ENCODE measurements at regions not wholly inside any gene's neighbourhood (a gene's known extent, or its start where the extent isn't known, plus 50 kb on each side); places are given as distances from the start of the nearest gene placed in this dataset.

- Histone ChIP-seq H3K27ac (ENCODE audit: control insufficient read depth, insufficient read depth) (peak overlapping the region; percentile 57), H3K4me2 (ENCODE audit: control insufficient read depth, insufficient read depth) (peak overlapping the region; percentile 81), H2AFZ (ENCODE audit: control insufficient read depth, low read depth, low read length) (peak overlapping the region; percentile 82), H4K20me1 (ENCODE audit: control insufficient read depth, insufficient read depth) (no peaks in the 10 kb centered on the region), H3K9ac (ENCODE audit: control insufficient read depth, insufficient read depth, low read length) (peak overlapping the region; percentile 35), H3K4me1 (ENCODE audit: control insufficient read depth, insufficient read depth, low read length) (peaks cover 36% of the 10 kb centered on the region), H3K27me3 (replicated peaks in 1 of 2; ENCODE audit: control insufficient read depth in 2 of 2, insufficient read depth in 2 of 2, low read length in 1 of 2) (no peaks in the 10 kb centered on the region), H3K4me3 (peak overlapping the region; percentile 37; the same call in 1 of the 2 replicates), H3K9me3 (replicated peaks; ENCODE audit: control insufficient read depth, insufficient read depth, low read length) (no peaks in the 10 kb centered on the region), H3K79me2 (ENCODE audit: control insufficient read depth, insufficient read depth, low read length) (no peaks in the 10 kb centered on the region), H3K36me3 (ENCODE audit: control insufficient read depth in 2 of 2, insufficient read depth in 2 of 2, low read length in 1 of 2) (no peaks in the 10 kb centered on the region)
- SMC1A ChIA-PET (ENCODE audit: uncharacterized antibody, unreplicated experiment), result interaction anchor here (0.6 to 1.8 kb wide), 17 partner anchors 9 to 73 kb away, joined by 3 to 9 read pairs (median 3); no protein-coding TSS in a partner anchor
- WGBS (ENCODE audit: insufficient coverage, insufficient replicate concordance, low lambda C conversion rate, missing lambda C conversion rate), result 31% methylated on average over 9 of the region's 9 CpGs
- FAIRE-seq, result peak; percentile 72
- peak; percentile 77 for DNase-seq (ENCODE audit: low read depth, low spot score)
- no TSS peak for BruUV-seq (replicated peaks)
- intact Hi-C loops (cut with micrococcal nuclease; ENCODE audit: unreplicated experiment), result no loop called here
- POLR2A ChIA-PET, result interaction anchor here (0.9 to 1.0 kb wide), 2 partner anchors 16 to 19 kb away, joined by 3 to 6 read pairs; no protein-coding TSS in a partner anchor
- ATAC-seq, result peak; percentile 80
- in situ Hi-C loops (cut with MboI), result no loop called here
- RAD21 ChIA-PET (ENCODE audit: unreplicated experiment), result interaction anchor here (0.8 to 1.9 kb wide), 11 partner anchors 11 to 331 kb away, joined by 3 to 10 read pairs (median 5); no protein-coding TSS in a partner anchor
- CTCF ChIA-PET, result interaction anchor here (0.6 to 3.2 kb wide), 5 partner anchors 63 to 332 kb away, joined by 3 to 10 read pairs (median 3); no protein-coding TSS in a partner anchor
- TF ChIP-seq GATAD2B (conservative IDR thresholded peaks at IDR 0.05; ENCODE audit: low read depth), result no peak
- TF ChIP-seq PKNOX1 (IDR thresholded peaks at IDR 0.05), result peak; percentile 81
- peak; percentile 94 for TF ChIP-seq MEF2A (IDR thresholded peaks at IDR 0.05; ENCODE audit: insufficient read depth, low read depth, low read length)
- TF ChIP-seq SKIL (IDR thresholded peaks at IDR 0.05; ENCODE audit: low read depth, poor library complexity, severe bottlenecking), result peak; percentile 71
- no peak for TF ChIP-seq TAF1 (IDR thresholded peaks at IDR 0.05; ENCODE audit: borderline replicate concordance, low read depth, low read length)
- peak; percentile 60 for TF ChIP-seq ATF7 (IDR thresholded peaks at IDR 0.05; ENCODE audit: low read depth)
- TF ChIP-seq POLR2AphosphoS2 (IDR thresholded peaks at IDR 0.05; ENCODE audit: low read depth, low read length), result no peak
- peak; percentile 55 to 65; a peak in 3 of 4 replicates for TF ChIP-seq IKZF2 (IDR thresholded peaks at IDR 0.05)
- 0 out of 2 replicates have a peak, but pooled peaks have one; percentile 49 for TF ChIP-seq ZNF24 (IDR thresholded peaks at IDR 0.05)
- TF ChIP-seq IRF4 (IDR thresholded peaks at IDR 0.05; ENCODE audit: low read depth, low read length), result no peak
- TF ChIP-seq E4F1 (IDR thresholded peaks at IDR 0.05; ENCODE audit: borderline replicate concordance, partially characterized antibody), result no peak
- peak; percentile 37; the same call in 1 of the 2 replicates for TF ChIP-seq RUNX3 (IDR thresholded peaks at IDR 0.05; ENCODE audit: low read length)
- TF ChIP-seq POU2F2 (IDR thresholded peaks at IDR 0.05; ENCODE audit: borderline replicate concordance, low read depth, low read length), result 0 out of 3 replicates have a peak, but pooled peaks have one; percentile 58
- TF ChIP-seq MTA2 (IDR thresholded peaks at IDR 0.05; ENCODE audit: low read depth), result peak; percentile 86
- peak; percentile 37; the same call in 1 of the 2 replicates for TF ChIP-seq PAX5 (IDR thresholded peaks at IDR 0.05; ENCODE audit: borderline replicate concordance, low read depth, low read length)
Observed at GRCh38 chr6:16836144-16836981, 75.1 kb upstream of the ATXN1 start.
